ENCODE measurements at regions not wholly inside any gene's neighbourhood (a gene's known extent, or its start where the extent isn't known, plus 50 kb on each side); places are given as distances from the start of the nearest gene placed in this dataset.

- intact Hi-C loops (cut with micrococcal nuclease) = no loop called here
- 0% methylated on average over 3 of the region's 3 CpGs for WGBS (ENCODE audit: insufficient coverage, low coverage, missing lambda C conversion rate)
- no peaks in the 10 kb centered on the region for H3K9me3 ChIP-seq (replicated peaks; ENCODE audit: control insufficient read depth, insufficient read depth, low read depth, low read length)
- in situ Hi-C loops (cut with MboI) = no loop called here
- H3K4me2 ChIP-seq (ENCODE audit: insufficient read depth, low read length) = no peak overlapping the region
- H3K4me3 ChIP-seq = no peak overlapping the region
- no peak overlapping the region for H3K9ac ChIP-seq (ENCODE audit: insufficient read depth in 1 of 2, low read depth in 2 of 2, low read length in 2 of 2)
- H3K27me3 ChIP-seq (ENCODE audit: control insufficient read depth in 2 of 2, insufficient read depth in 2 of 2, low read length in 2 of 2) = no peaks in the 10 kb centered on the region
- ChIA-PET CTCF (ENCODE audit: low intra/inter-chr PET ratio) (no interaction called here), POLR2A (no interaction called here)
- no peaks in the 10 kb centered on the region for H3K4me1 ChIP-seq (replicated peaks in 1 of 2; ENCODE audit: control insufficient read depth in 2 of 2, insufficient read depth in 2 of 2, low read length in 2 of 2)
- no peak for TF ChIP-seq GATAD2A (IDR thresholded peaks at IDR 0.05)
- no peak for TF ChIP-seq HEY1 (CRISPR knock-in tag; IDR thresholded peaks at IDR 0.05; ENCODE audit: borderline replicate concordance)
- no peak for TF ChIP-seq ZC3H8 (IDR thresholded peaks at IDR 0.05)
- TF ChIP-seq, protein P1, sequence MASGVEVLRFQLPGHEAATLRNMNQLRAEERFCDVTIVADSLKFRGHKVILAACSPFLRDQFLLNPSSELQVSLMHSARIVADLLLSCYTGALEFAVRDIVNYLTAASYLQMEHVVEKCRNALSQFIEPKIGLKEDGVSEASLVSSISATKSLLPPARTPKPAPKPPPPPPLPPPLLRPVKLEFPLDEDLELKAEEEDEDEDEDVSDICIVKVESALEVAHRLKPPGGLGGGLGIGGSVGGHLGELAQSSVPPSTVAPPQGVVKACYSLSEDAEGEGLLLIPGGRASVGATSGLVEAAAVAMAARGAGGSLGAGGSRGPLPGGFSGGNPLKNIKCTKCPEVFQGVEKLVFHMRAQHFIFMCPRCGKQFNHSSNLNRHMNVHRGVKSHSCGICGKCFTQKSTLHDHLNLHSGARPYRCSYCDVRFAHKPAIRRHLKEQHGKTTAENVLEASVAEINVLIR (CRISPR knock-in tag; IDR thresholded peaks at IDR 0.05) = no peak
- no peak overlapping the region for H2AFZ ChIP-seq (ENCODE audit: low read depth, low read length)
- H3K36me3 ChIP-seq (ENCODE audit: control insufficient read depth, insufficient read depth, low read length) = no peaks in the 10 kb centered on the region
- no peaks in the 10 kb centered on the region for H3K79me2 ChIP-seq (ENCODE audit: control insufficient read depth, insufficient read depth, low read length)
- FAIRE-seq (no peak), DNase-seq (ENCODE audit: extremely low read depth in 1 of 4, low spot score in 3 of 4) (no peak), ATAC-seq (no peak)
- BruUV-seq (replicated peaks) = no TSS peak
- H4K20me1 ChIP-seq (replicated peaks; ENCODE audit: control insufficient read depth, insufficient read depth, low read length) = no peaks in the 10 kb centered on the region
- H3K27ac ChIP-seq (ENCODE audit: extremely low read depth, low read depth, low read length) = no peak overlapping the region
- no peaks in the 10 kb centered on the region for H3K9me1 ChIP-seq (ENCODE audit: control insufficient read depth, insufficient read depth, low read length)
These were observed 121.8 kb upstream of the C11orf87 start for GRCh38 chr11:109300211-109300610.

DNA sequence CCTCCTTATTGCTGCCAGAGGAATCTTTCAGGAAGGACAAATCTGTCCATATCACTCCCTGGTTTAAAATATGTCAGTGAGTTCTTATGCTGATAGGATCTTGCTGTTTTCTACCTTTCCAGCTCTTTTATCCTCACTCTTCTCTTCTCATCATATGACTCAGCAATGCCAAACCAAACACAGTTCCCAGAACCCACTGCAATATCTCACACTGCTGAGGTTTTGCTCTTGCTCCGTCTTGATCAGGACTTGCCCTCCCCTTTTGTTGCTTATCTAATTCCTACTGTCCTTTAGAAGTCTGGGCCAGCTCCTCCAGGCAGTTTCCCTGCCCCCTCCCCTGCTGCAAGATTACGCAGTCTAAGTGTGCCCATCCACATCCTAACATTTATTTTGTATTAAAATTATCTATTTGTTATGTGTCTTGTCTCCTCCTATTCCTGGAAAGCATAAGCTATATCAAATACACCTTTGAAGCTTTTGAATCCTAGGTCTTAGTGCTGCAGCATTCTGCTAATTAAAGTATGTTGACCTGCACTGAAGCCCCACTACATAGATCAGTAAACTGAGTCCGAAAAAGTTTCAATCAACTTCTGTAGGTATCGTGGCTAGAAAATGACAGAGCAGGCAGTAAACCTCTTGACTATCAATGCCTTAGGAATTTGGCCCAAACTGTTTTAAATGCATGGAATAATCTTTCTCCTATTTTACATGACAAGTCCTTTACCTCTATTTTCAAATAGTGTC, 119.2 kb upstream of the C11orf87 start:
- no peak for FAIRE-seq
- CTCF ChIA-PET (ENCODE audit: low intra/inter-chr PET ratio) = no interaction called here

More for the DNA sequence above, 119.2 kb upstream of the C11orf87 start:
- no peaks in the 10 kb centered on the region for H3K9me3 ChIP-seq (replicated peaks; ENCODE audit: control insufficient read depth, insufficient read depth, low read depth, low read length)
- no peaks in the 10 kb centered on the region for H3K79me2 ChIP-seq (ENCODE audit: control insufficient read depth, insufficient read depth, low read length)
- POLR2A ChIA-PET = no interaction called here
- BruUV-seq (replicated peaks) = no TSS peak
- H2AFZ ChIP-seq (ENCODE audit: low read depth, low read length) = no peak overlapping the region
- no peaks in the 10 kb centered on the region for H3K4me1 ChIP-seq (replicated peaks in 1 of 2; ENCODE audit: control insufficient read depth in 2 of 2, insufficient read depth in 2 of 2, low read length in 2 of 2)
- no peaks in the 10 kb centered on the region for H3K27me3 ChIP-seq (ENCODE audit: control insufficient read depth in 2 of 2, insufficient read depth in 2 of 2, low read length in 2 of 2)
- H3K27ac ChIP-seq (ENCODE audit: extremely low read depth, low read depth, low read length) = no peak overlapping the region
- no peak overlapping the region for H3K4me3 ChIP-seq
- H4K20me1 ChIP-seq (replicated peaks; ENCODE audit: control insufficient read depth, insufficient read depth, low read length) = no peaks in the 10 kb centered on the region
- ATAC-seq (no peak), DNase-seq (ENCODE audit: extremely low read depth in 1 of 4, low spot score in 3 of 4) (no peak)
- TF ChIP-seq BHLHE40 (IDR thresholded peaks at IDR 0.05; ENCODE audit: low read length) (no peak), KAT7 (CRISPR knock-in tag; IDR thresholded peaks at IDR 0.05; ENCODE audit: borderline replicate concordance) (no peak), HDGF (IDR thresholded peaks at IDR 0.05) (no peak), HNRNPK (IDR thresholded peaks at IDR 0.05; ENCODE audit: low read depth, low read length, poor library complexity, severe bottlenecking) (no peak), CEBPZ (IDR thresholded peaks at IDR 0.05; ENCODE audit: borderline replicate concordance, low read depth, low read length) (no peak)
- TF ChIP-seq, protein P2, sequence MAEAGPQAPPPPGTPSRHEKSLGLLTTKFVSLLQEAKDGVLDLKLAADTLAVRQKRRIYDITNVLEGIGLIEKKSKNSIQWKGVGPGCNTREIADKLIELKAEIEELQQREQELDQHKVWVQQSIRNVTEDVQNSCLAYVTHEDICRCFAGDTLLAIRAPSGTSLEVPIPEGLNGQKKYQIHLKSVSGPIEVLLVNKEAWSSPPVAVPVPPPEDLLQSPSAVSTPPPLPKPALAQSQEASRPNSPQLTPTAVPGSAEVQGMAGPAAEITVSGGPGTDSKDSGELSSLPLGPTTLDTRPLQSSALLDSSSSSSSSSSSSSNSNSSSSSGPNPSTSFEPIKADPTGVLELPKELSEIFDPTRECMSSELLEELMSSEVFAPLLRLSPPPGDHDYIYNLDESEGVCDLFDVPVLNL (CRISPR knock-in tag; IDR thresholded peaks at IDR 0.05; ENCODE audit: low read depth) = no peak
- no peak overlapping the region for H3K4me2 ChIP-seq (ENCODE audit: insufficient read depth, low read length)
- H3K9ac ChIP-seq (ENCODE audit: insufficient read depth in 1 of 2, low read depth in 2 of 2, low read length in 2 of 2) = no peak overlapping the region
- in situ Hi-C loops (cut with MboI) (no loop called here), intact Hi-C loops (cut with micrococcal nuclease) (no loop called here)
- H3K9me1 ChIP-seq (ENCODE audit: control insufficient read depth, insufficient read depth, low read length) = no peaks in the 10 kb centered on the region
- 0% methylated on average over 4 of the region's 4 CpGs for WGBS (ENCODE audit: insufficient coverage, low coverage, missing lambda C conversion rate)
- no peaks in the 10 kb centered on the region for H3K36me3 ChIP-seq (ENCODE audit: control insufficient read depth, insufficient read depth, low read length)
